ENCODE measurements at regions not wholly inside any gene's neighbourhood (a gene's known extent, or its start where the extent isn't known, plus 50 kb on each side); places are given as distances from the start of the nearest gene placed in this dataset.

GRCh38 chr7:45457591-45457990 lies 116.6 kb upstream of the ADCY1 start:
- Histone ChIP-seq H3K23me2 (ENCODE audit: insufficient read length, low read depth, low read length, poor library complexity, severe bottlenecking) (no peaks in the 10 kb centered on the region), H3K9me3 (ENCODE audit: control insufficient read depth, low read depth, low read length) (no peaks in the 10 kb centered on the region), H3K4me1 (ENCODE audit: insufficient read depth, low read length) (no peaks in the 10 kb centered on the region), H3K18ac (ENCODE audit: insufficient read length, low read depth, low read length) (no peak overlapping the region), H3K14ac (ENCODE audit: insufficient read depth, low read length) (no peak overlapping the region), H4K91ac (ENCODE audit: insufficient read length, low read depth, low read length) (no peak overlapping the region), H2AK5ac (ENCODE audit: insufficient read length, low read length) (no peak overlapping the region), H2AFZ (ENCODE audit: low read length) (no peak overlapping the region), H3K23ac (ENCODE audit: insufficient read length, low read depth, low read length) (no peak overlapping the region), H2BK20ac (ENCODE audit: low read depth, low read length, poor library complexity, severe bottlenecking) (no peak overlapping the region), H3K9ac (ENCODE audit: extremely low read depth, insufficient read length, low read length) (no peak overlapping the region), H2BK120ac (ENCODE audit: low read depth, low read length, poor library complexity, severe bottlenecking) (no peak overlapping the region), H3K27ac (ENCODE audit: insufficient read length, low read depth, low read length) (no peak overlapping the region), H3K79me2 (ENCODE audit: insufficient read depth, low read length) (no peaks in the 10 kb centered on the region), H2BK5ac (ENCODE audit: insufficient read length, low read length) (no peak overlapping the region), H3K4ac (ENCODE audit: low read depth, low read length) (no peak overlapping the region), H4K5ac (ENCODE audit: insufficient read length, low read depth, low read length) (no peak overlapping the region), H3K79me1 (ENCODE audit: insufficient read depth, low read depth, low read length, poor library complexity, severe bottlenecking) (no peaks in the 10 kb centered on the region), H3K27me3 (ENCODE audit: insufficient read depth, low read length) (no peaks in the 10 kb centered on the region), H3T11ph (ENCODE audit: low read length) (no peak overlapping the region), H4K8ac (replicated peaks; ENCODE audit: insufficient read length, low read depth, low read length) (no peak overlapping the region), H3K56ac (ENCODE audit: insufficient read length, low read depth, low read length) (no peak overlapping the region), H2BK15ac (ENCODE audit: low read depth, low read length) (no peak overlapping the region), H4K20me1 (ENCODE audit: control insufficient read depth, insufficient read depth, insufficient read length) (no peaks in the 10 kb centered on the region), H3K4me2 (ENCODE audit: insufficient read depth, insufficient read length, low read length) (no peak overlapping the region), H2BK12ac (ENCODE audit: insufficient read length, low read depth, low read length) (no peak overlapping the region)
- Mint-ChIP-seq H3K9me3 (no peaks in the 10 kb centered on the region; a peak in 1 of 5 replicates), H3K36me3 (ENCODE audit: insufficient read depth in 1 of 3, low read depth in 3 of 3) (no peaks in the 10 kb centered on the region; a peak in 1 of 7 replicates), H3K4me3 (no peak overlapping the region), H3K27me3 (ENCODE audit: low read depth) (no peaks in the 10 kb centered on the region; the same call in 1 of the 2 replicates), H3K27ac (no peak overlapping the region), H3K4me1 (0 out of 4 replicates have a peak, but pooled peaks cover 0 to 2% of the 10 kb centered on the region in 2 experiments)
- no peak for DNase-seq
- no CpG with 5 or more reads among the region's 3 CpGs for WGBS (ENCODE audit: extremely low coverage, insufficient read length, low lambda C conversion rate)
- TF ChIP-seq CTCF (conservative IDR thresholded peaks at IDR 0.05): no peak
